ENCODE measurements at regions not wholly inside any gene's neighbourhood (a gene's known extent, or its start where the extent isn't known, plus 50 kb on each side); places are given as distances from the start of the nearest gene placed in this dataset.

GRCh38 chr18:51288582-51288981, 91.1 kb upstream of the MEX3C start:
- Mint-ChIP-seq H3K27ac (no peak overlapping the region), H3K4me1 (ENCODE audit: low read depth) (no peaks in the 10 kb centered on the region)

GRCh38 chr18:51290860-51291259, 93.4 kb upstream of the MEX3C start:
- peaks cover 8% of the 10 kb centered on the region for H3K9me3 Mint-ChIP-seq
- H3K27me3 Mint-ChIP-seq: peaks cover 22% of the 10 kb centered on the region
- H3K4me3 Mint-ChIP-seq: no peak overlapping the region
- H3K36me3 Mint-ChIP-seq (ENCODE audit: low read depth): no peaks in the 10 kb centered on the region
- no peaks in the 10 kb centered on the region for H3K4me1 Mint-ChIP-seq (ENCODE audit: low read depth)
- no peak overlapping the region for H3K27ac Mint-ChIP-seq

More at GRCh38 chr18:51288582-51288981, 91.1 kb upstream of the MEX3C start:
- H3K4me3 Mint-ChIP-seq: no peak overlapping the region
- no peaks in the 10 kb centered on the region for H3K36me3 Mint-ChIP-seq (ENCODE audit: low read depth)
- H3K27me3 Mint-ChIP-seq: peaks cover 22% of the 10 kb centered on the region
- peaks cover 8% of the 10 kb centered on the region for H3K9me3 Mint-ChIP-seq

GRCh38 chr18:51300912-51301311, 103.4 kb upstream of the MEX3C start:
- Mint-ChIP-seq H3K27me3 (peaks cover 10% of the 10 kb centered on the region), H3K4me3 (no peak overlapping the region), H3K36me3 (ENCODE audit: low read depth) (no peaks in the 10 kb centered on the region), H3K27ac (no peak overlapping the region), H3K9me3 (peaks cover 4% of the 10 kb centered on the region), H3K4me1 (ENCODE audit: low read depth) (no peaks in the 10 kb centered on the region)

- Mint-ChIP-seq H3K27ac (no peak overlapping the region), H3K9me3 (peaks cover 8% of the 10 kb centered on the region), H3K27me3 (peaks cover 14% of the 10 kb centered on the region), H3K4me3 (no peak overlapping the region), H3K36me3 (ENCODE audit: low read depth) (no peaks in the 10 kb centered on the region), H3K4me1 (ENCODE audit: low read depth) (no peaks in the 10 kb centered on the region)
Measured at GRCh38 chr18:51301376-51301775, 103.9 kb upstream of the MEX3C start.

GRCh38 chr18:51316677-51317076, 119.2 kb upstream of the MEX3C start:
- H3K27ac Mint-ChIP-seq: no peak overlapping the region
- H3K4me1 Mint-ChIP-seq (ENCODE audit: low read depth): no peaks in the 10 kb centered on the region
- no peak overlapping the region for H3K4me3 Mint-ChIP-seq
- H3K36me3 Mint-ChIP-seq (ENCODE audit: low read depth): no peaks in the 10 kb centered on the region
- no peaks in the 10 kb centered on the region for H3K9me3 Mint-ChIP-seq
- H3K27me3 Mint-ChIP-seq: peaks cover 4% of the 10 kb centered on the region

GRCh38 chr18:51321696-51322095, 124.2 kb upstream of the MEX3C start:
- Mint-ChIP-seq H3K4me1 (ENCODE audit: low read depth) (no peaks in the 10 kb centered on the region), H3K27ac (no peak overlapping the region), H3K36me3 (ENCODE audit: low read depth) (no peaks in the 10 kb centered on the region), H3K9me3 (no peaks in the 10 kb centered on the region), H3K4me3 (no peak overlapping the region), H3K27me3 (peaks cover 7% of the 10 kb centered on the region)

- Mint-ChIP-seq H3K27me3 (peaks cover 7% of the 10 kb centered on the region), H3K4me3 (no peak overlapping the region), H3K36me3 (ENCODE audit: low read depth) (no peaks in the 10 kb centered on the region), H3K4me1 (ENCODE audit: low read depth) (no peaks in the 10 kb centered on the region), H3K27ac (no peak overlapping the region), H3K9me3 (no peaks in the 10 kb centered on the region)
Measured at GRCh38 chr18:51323961-51324360, 126.5 kb upstream of the MEX3C start.

- Mint-ChIP-seq H3K27ac (no peak overlapping the region), H3K4me3 (no peak overlapping the region), H3K27me3 (peaks cover 3% of the 10 kb centered on the region), H3K36me3 (ENCODE audit: low read depth) (no peaks in the 10 kb centered on the region), H3K4me1 (ENCODE audit: low read depth) (no peaks in the 10 kb centered on the region), H3K9me3 (no peaks in the 10 kb centered on the region)
Measured at GRCh38 chr18:51330148-51330547, 132.7 kb upstream of the MEX3C start.

GRCh38 chr18:51330739-51331138, 133.3 kb upstream of the MEX3C start:
- Mint-ChIP-seq H3K36me3 (ENCODE audit: low read depth) (no peaks in the 10 kb centered on the region), H3K9me3 (no peaks in the 10 kb centered on the region), H3K27me3 (peaks cover 3% of the 10 kb centered on the region), H3K4me1 (ENCODE audit: low read depth) (no peaks in the 10 kb centered on the region), H3K4me3 (no peak overlapping the region), H3K27ac (no peak overlapping the region)

- Mint-ChIP-seq H3K4me1 (ENCODE audit: low read depth) (peaks cover 5% of the 10 kb centered on the region), H3K27me3 (peaks cover 19% of the 10 kb centered on the region), H3K36me3 (ENCODE audit: low read depth) (no peaks in the 10 kb centered on the region), H3K27ac (no peak overlapping the region), H3K9me3 (no peaks in the 10 kb centered on the region), H3K4me3 (no peak overlapping the region)
Measured at GRCh38 chr18:51337406-51337805, 139.9 kb upstream of the MEX3C start.

- Mint-ChIP-seq H3K27ac (no peak overlapping the region), H3K36me3 (ENCODE audit: low read depth) (no peaks in the 10 kb centered on the region), H3K4me1 (ENCODE audit: low read depth) (peaks cover 5% of the 10 kb centered on the region), H3K4me3 (no peak overlapping the region), H3K27me3 (peaks cover 23% of the 10 kb centered on the region), H3K9me3 (no peaks in the 10 kb centered on the region)
Measured at GRCh38 chr18:51339856-51340255, 142.4 kb upstream of the MEX3C start.

- Mint-ChIP-seq H3K27me3 (peaks cover 26% of the 10 kb centered on the region), H3K27ac (no peak overlapping the region), H3K4me3 (no peak overlapping the region), H3K9me3 (no peaks in the 10 kb centered on the region), H3K4me1 (ENCODE audit: low read depth) (peaks cover 5% of the 10 kb centered on the region), H3K36me3 (ENCODE audit: low read depth) (no peaks in the 10 kb centered on the region)
Measured at GRCh38 chr18:51340332-51340731, 142.9 kb upstream of the MEX3C start.

- no peaks in the 10 kb centered on the region for H3K9me3 Mint-ChIP-seq
- H3K4me1 Mint-ChIP-seq (ENCODE audit: low read depth): peaks cover under 1% of the 10 kb centered on the region
Measured at GRCh38 chr18:51342815-51343214, 145.3 kb upstream of the MEX3C start.

GRCh38 chr18:51345848-51346391, 148.4 kb upstream of the MEX3C start:
- H3K4me3 Mint-ChIP-seq: no peak overlapping the region
- H3K9me3 Mint-ChIP-seq: no peaks in the 10 kb centered on the region
- no peak overlapping the region for H3K27ac Mint-ChIP-seq
- H3K36me3 Mint-ChIP-seq (ENCODE audit: low read depth): no peaks in the 10 kb centered on the region
- H3K27me3 Mint-ChIP-seq: peaks cover 21% of the 10 kb centered on the region
- no peaks in the 10 kb centered on the region for H3K4me1 Mint-ChIP-seq (ENCODE audit: low read depth)

More at GRCh38 chr18:51342815-51343214, 145.3 kb upstream of the MEX3C start:
- Mint-ChIP-seq H3K27me3 (peaks cover 28% of the 10 kb centered on the region), H3K4me3 (no peak overlapping the region), H3K36me3 (ENCODE audit: low read depth) (no peaks in the 10 kb centered on the region), H3K27ac (no peak overlapping the region)

GRCh38 chr18:51346404-51346803, 148.9 kb upstream of the MEX3C start:
- Mint-ChIP-seq H3K4me1 (ENCODE audit: low read depth) (no peaks in the 10 kb centered on the region), H3K27ac (no peak overlapping the region), H3K27me3 (peaks cover 21% of the 10 kb centered on the region), H3K9me3 (no peaks in the 10 kb centered on the region), H3K4me3 (no peak overlapping the region), H3K36me3 (ENCODE audit: low read depth) (no peaks in the 10 kb centered on the region)

GRCh38 chr18:51350081-51350480, 152.6 kb upstream of the MEX3C start:
- peaks cover 27% of the 10 kb centered on the region for H3K27me3 Mint-ChIP-seq
- H3K9me3 Mint-ChIP-seq: no peaks in the 10 kb centered on the region
- no peaks in the 10 kb centered on the region for H3K4me1 Mint-ChIP-seq (ENCODE audit: low read depth)

More at GRCh38 chr18:51350081-51350480, 152.6 kb upstream of the MEX3C start:
- no peaks in the 10 kb centered on the region for H3K36me3 Mint-ChIP-seq (ENCODE audit: low read depth)
- no peak overlapping the region for H3K4me3 Mint-ChIP-seq
- no peak overlapping the region for H3K27ac Mint-ChIP-seq
